ENCODE measurements at regions not wholly inside any gene's neighbourhood (a gene's known extent, or its start where the extent isn't known, plus 50 kb on each side); places are given as distances from the start of the nearest gene placed in this dataset.

- WGBS, 2 donors (ENCODE audit: low coverage in 1 of 2), result 18 to 25% methylated on average over 2 to 3 of the region's 3 CpGs
- DNase-seq, result no peak
- TF ChIP-seq POLR2A (IDR thresholded peaks at IDR 0.05) (no peak), POLR2AphosphoS5 (IDR thresholded peaks at IDR 0.05) (no peak), EP300 (IDR thresholded peaks at IDR 0.05; ENCODE audit: low read depth) (no peak)
- TF ChIP-seq, protein P1, sequence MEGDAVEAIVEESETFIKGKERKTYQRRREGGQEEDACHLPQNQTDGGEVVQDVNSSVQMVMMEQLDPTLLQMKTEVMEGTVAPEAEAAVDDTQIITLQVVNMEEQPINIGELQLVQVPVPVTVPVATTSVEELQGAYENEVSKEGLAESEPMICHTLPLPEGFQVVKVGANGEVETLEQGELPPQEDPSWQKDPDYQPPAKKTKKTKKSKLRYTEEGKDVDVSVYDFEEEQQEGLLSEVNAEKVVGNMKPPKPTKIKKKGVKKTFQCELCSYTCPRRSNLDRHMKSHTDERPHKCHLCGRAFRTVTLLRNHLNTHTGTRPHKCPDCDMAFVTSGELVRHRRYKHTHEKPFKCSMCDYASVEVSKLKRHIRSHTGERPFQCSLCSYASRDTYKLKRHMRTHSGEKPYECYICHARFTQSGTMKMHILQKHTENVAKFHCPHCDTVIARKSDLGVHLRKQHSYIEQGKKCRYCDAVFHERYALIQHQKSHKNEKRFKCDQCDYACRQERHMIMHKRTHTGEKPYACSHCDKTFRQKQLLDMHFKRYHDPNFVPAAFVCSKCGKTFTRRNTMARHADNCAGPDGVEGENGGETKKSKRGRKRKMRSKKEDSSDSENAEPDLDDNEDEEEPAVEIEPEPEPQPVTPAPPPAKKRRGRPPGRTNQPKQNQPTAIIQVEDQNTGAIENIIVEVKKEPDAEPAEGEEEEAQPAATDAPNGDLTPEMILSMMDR (IDR thresholded peaks at IDR 0.05), result no peak
- no peaks in the 10 kb centered on the region for H3K4me1 ChIP-seq
- no peaks in the 10 kb centered on the region for H3K9me3 ChIP-seq
- peaks cover 4% of the 10 kb centered on the region for H3K27me3 ChIP-seq
- no peak overlapping the region for H3K27ac ChIP-seq
- H3K36me3 ChIP-seq, result no peaks in the 10 kb centered on the region
- no peak overlapping the region for H3K4me3 ChIP-seq
- in situ Hi-C loops (cut with MboI; ENCODE audit: low pct_ligation_motif_present in 1 of 4, low pct_unique_long_range_greater_than_20kb in 1 of 4, low sequenced_read_pairs in 3 of 4), result no loop called here
- intact Hi-C loops (cut with DNase I; ENCODE audit: low total_unique reads), result no loop called here
Measured at GRCh38 chr11:43234881-43235280, 76.9 kb upstream of the API5 start.

DNA sequence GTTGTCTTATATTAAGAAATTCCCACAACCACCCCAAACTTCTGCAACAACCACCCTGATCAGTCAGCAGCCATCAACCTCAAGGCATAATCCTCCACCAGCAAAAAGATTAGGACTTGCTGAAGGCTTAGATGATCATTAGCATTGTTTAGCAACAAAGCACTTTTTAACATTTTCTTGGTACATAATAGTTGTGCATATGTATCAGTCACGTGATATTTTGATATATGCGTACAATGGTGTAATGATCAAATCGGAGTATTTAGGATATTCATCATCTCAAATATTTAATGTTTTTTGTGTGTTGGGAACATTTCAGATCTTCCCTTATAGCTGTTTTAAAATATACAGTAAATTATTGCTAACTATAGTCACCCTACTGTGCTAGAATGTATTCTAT is 73.5 kb upstream of the API5 start:
- Histone ChIP-seq H3K36me3 (no peaks in the 10 kb centered on the region), H3K27me3 (peaks cover 4% of the 10 kb centered on the region), H3K4me1 (no peaks in the 10 kb centered on the region), H3K9me3 (no peaks in the 10 kb centered on the region), H3K27ac (no peak overlapping the region), H3K4me3 (no peak overlapping the region)
- DNase-seq, result no peak
- in situ Hi-C loops (cut with MboI; ENCODE audit: low pct_ligation_motif_present in 1 of 4, low pct_unique_long_range_greater_than_20kb in 1 of 4, low sequenced_read_pairs in 3 of 4) (no loop called here), intact Hi-C loops (cut with DNase I; ENCODE audit: low total_unique reads) (no loop called here)
- no peak for TF ChIP-seq EP300 (IDR thresholded peaks at IDR 0.05; ENCODE audit: low read depth)
- no peak for TF ChIP-seq POLR2AphosphoS5 (IDR thresholded peaks at IDR 0.05)
- TF ChIP-seq, protein P1 (IDR thresholded peaks at IDR 0.05), result no peak
- no peak for TF ChIP-seq POLR2A (IDR thresholded peaks at IDR 0.05)
- WGBS, 2 donors (ENCODE audit: low coverage in 1 of 2), result 86 to 96% methylated on average over 3 of the region's 3 CpGs

DNA sequence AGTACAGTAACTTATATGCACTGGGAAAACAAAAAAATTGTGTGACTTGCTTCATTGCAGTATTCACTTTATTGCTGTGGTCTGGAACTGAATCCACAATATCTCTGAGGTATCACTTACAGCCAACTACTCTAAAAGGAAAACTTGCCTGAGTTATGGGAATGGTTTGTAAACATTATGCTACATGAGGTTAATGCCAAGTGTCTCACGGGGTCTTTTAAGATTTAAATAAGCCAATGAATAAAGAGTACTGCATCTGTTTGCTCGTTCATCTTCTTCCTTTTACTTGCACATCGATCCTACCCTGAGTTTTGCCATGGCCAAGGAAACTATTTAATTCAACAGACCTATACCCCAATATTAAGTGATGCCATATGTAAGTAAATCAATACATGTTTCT is 72.0 kb upstream of the API5 start:
- intact Hi-C loops (cut with DNase I; ENCODE audit: low total_unique reads), result no loop called here

GRCh38 chr11:43242401-43242800 is 69.4 kb upstream of the API5 start:
- in situ Hi-C loops (cut with MboI; ENCODE audit: low pct_ligation_motif_present in 1 of 4, low pct_unique_long_range_greater_than_20kb in 1 of 4, low sequenced_read_pairs in 3 of 4), result no loop called here
- WGBS, 2 donors (ENCODE audit: low coverage in 1 of 2), result 50 to 52% methylated on average over 1 of the region's 1 CpG

More for the DNA sequence above, 72.0 kb upstream of the API5 start:
- Histone ChIP-seq H3K27me3 (no peaks in the 10 kb centered on the region), H3K36me3 (no peaks in the 10 kb centered on the region), H3K9me3 (no peaks in the 10 kb centered on the region), H3K4me1 (no peaks in the 10 kb centered on the region), H3K4me3 (no peak overlapping the region), H3K27ac (no peak overlapping the region)
- TF ChIP-seq POLR2A (IDR thresholded peaks at IDR 0.05), result no peak
- TF ChIP-seq EP300 (IDR thresholded peaks at IDR 0.05; ENCODE audit: low read depth), result no peak
- TF ChIP-seq POLR2AphosphoS5 (IDR thresholded peaks at IDR 0.05), result no peak
- TF ChIP-seq, protein P1 (IDR thresholded peaks at IDR 0.05), result no peak
- 58 to 63% methylated on average over 3 of the region's 3 CpGs for WGBS, 2 donors (ENCODE audit: low coverage in 1 of 2)
- in situ Hi-C loops (cut with MboI; ENCODE audit: low pct_ligation_motif_present in 1 of 4, low pct_unique_long_range_greater_than_20kb in 1 of 4, low sequenced_read_pairs in 3 of 4), result no loop called here
- no peak for DNase-seq

GRCh38 chr11:43243927-43244326 is 67.9 kb upstream of the API5 start:
- Histone ChIP-seq H3K27me3 (no peaks in the 10 kb centered on the region), H3K4me1 (no peaks in the 10 kb centered on the region), H3K4me3 (no peak overlapping the region), H3K27ac (no peak overlapping the region), H3K9me3 (no peaks in the 10 kb centered on the region), H3K36me3 (no peaks in the 10 kb centered on the region)
- TF ChIP-seq, protein P1 (IDR thresholded peaks at IDR 0.05), result no peak
- no peak for TF ChIP-seq POLR2AphosphoS5 (IDR thresholded peaks at IDR 0.05)
- no peak for TF ChIP-seq POLR2A (IDR thresholded peaks at IDR 0.05)
- no peak for TF ChIP-seq EP300 (IDR thresholded peaks at IDR 0.05; ENCODE audit: low read depth)
- no peak for DNase-seq
- WGBS, 2 donors (ENCODE audit: low coverage in 1 of 2), result 13 to 17% methylated on average over 3 of the region's 3 CpGs
- in situ Hi-C loops (cut with MboI; ENCODE audit: low pct_ligation_motif_present in 1 of 4, low pct_unique_long_range_greater_than_20kb in 1 of 4, low sequenced_read_pairs in 3 of 4) (no loop called here), intact Hi-C loops (cut with DNase I; ENCODE audit: low total_unique reads) (no loop called here)

More at GRCh38 chr11:43242401-43242800, 69.4 kb upstream of the API5 start:
- Histone ChIP-seq H3K4me3 (no peak overlapping the region), H3K36me3 (no peaks in the 10 kb centered on the region), H3K4me1 (no peaks in the 10 kb centered on the region), H3K27me3 (no peaks in the 10 kb centered on the region), H3K9me3 (no peaks in the 10 kb centered on the region), H3K27ac (no peak overlapping the region)
- DNase-seq, result no peak
- intact Hi-C loops (cut with DNase I; ENCODE audit: low total_unique reads), result no loop called here
- TF ChIP-seq POLR2AphosphoS5 (IDR thresholded peaks at IDR 0.05), result no peak
- no peak for TF ChIP-seq EP300 (IDR thresholded peaks at IDR 0.05; ENCODE audit: low read depth)

Measured in transverse colon (tissue), 4 donors.